ENCODE measurements at regions not wholly inside any gene's neighbourhood (a gene's known extent, or its start where the extent isn't known, plus 50 kb on each side); places are given as distances from the start of the nearest gene placed in this dataset.

- no peak for TF ChIP-seq CTCF (IDR thresholded peaks at IDR 0.05)
- TF ChIP-seq ZFX (IDR thresholded peaks at IDR 0.05; ENCODE audit: borderline replicate concordance), result no peak
These were observed 194.2 kb downstream of the GXYLT1 start for GRCh38 chr12:41950455-41950854.
